B cell (primary cell): ENCODE measurements at regions not wholly inside any gene's neighbourhood (a gene's known extent, or its start where the extent isn't known, plus 50 kb on each side); places are given as distances from the start of the nearest gene placed in this dataset.

ENCODE experiments used
- ATAC-seq: fragments of 200-7000 bp; cut with Tn5 transposase; one replicate; pipeline ENCODE4 v1.10.0; 2021; ENCODE audit warnings: low read depth, mild to moderate bottlenecking, moderate number of reproducible peaks, moderate library complexity
- CTCF ChIA-PET: fragments of 350-600 bp; sonication (Branson Sonifier 250); formaldehyde crosslinking; loops from one replicate; lab custom pipeline; 2021; ENCODE audit warnings: antibody characterized with exemption, inconsistent platforms; lab: Charles Lee
- POLR2A ChIA-PET: fragments of 350-600 bp; sonication (Branson Sonifier 250); formaldehyde crosslinking; loops from one replicate; lab custom pipeline; 2021; ENCODE audit warnings: antibody characterized with exemption; lab: Charles Lee
- DNase-seq: peaks from one replicate; pipeline ENCODE4 v3.0.0; 2013
- H2AFZ ChIP-seq: 2 replicates; pipeline ENCODE4 v1.6.1; 2012; ENCODE audit warnings: mild to moderate bottlenecking, low read depth, low read length; ENCODE audit not compliant: insufficient read depth, poor library complexity, severe bottlenecking
- H3K27ac ChIP-seq, 2 donors: 1 replicate in 1 of 2; 2 replicates in 1 of 2; pipeline ENCODE4 v1.5.1; 2012 to 2013; ENCODE audit warnings: low read length in 2 of 2, mild to moderate bottlenecking in 2 of 2, moderate library complexity in 1 of 2
- H3K27me3 ChIP-seq, 4 experiments: fragments of 200-600 bp in 1 of 4; sonication (generic) in 1 of 4; replicated peaks in 1 of 4; 1 replicate in 2 of 4; 2 replicates in 2 of 4; pipeline versions ENCODE4 v1.6.1 to v1.7.0; 2013 to 2016; ENCODE audit warnings: low read length in 3 of 4, mild to moderate bottlenecking in 2 of 4, mixed read lengths in 1 of 4, moderate library complexity in 1 of 4; ENCODE audit not compliant: insufficient read depth in 4 of 4, control insufficient read depth in 3 of 4; ENCODE audit errors: control extremely low read depth in 1 of 4
- H3K36me3 ChIP-seq, 2 experiments: replicated peaks in 1 of 2; 1 replicate in 1 of 2; 2 replicates in 1 of 2; pipeline versions ENCODE4 v1.6.1 to v1.7.1; 2013; ENCODE audit warnings: low read length in 1 of 2; ENCODE audit not compliant: insufficient read depth in 2 of 2, control insufficient read depth in 1 of 2; ENCODE audit errors: control extremely low read depth in 1 of 2, extremely low read depth in 1 of 2
- H3K4me1 ChIP-seq, 2 donors: fragments of 200-600 bp in 1 of 2; sonication (generic) in 1 of 2; 1 replicate in 1 of 2; 2 replicates in 1 of 2; pipeline versions ENCODE4 v1.5.1 to v1.6.1; 2013 to 2017; ENCODE audit warnings: low read length in 2 of 2; ENCODE audit not compliant: control insufficient read depth in 2 of 2, insufficient read depth in 2 of 2
- H3K4me2 ChIP-seq: replicated peaks from 2 replicates; pipeline ENCODE3; 2012; ENCODE audit warnings: mild to moderate bottlenecking, low read depth, low read length; ENCODE audit not compliant: poor library complexity, severe bottlenecking
- H3K4me3 ChIP-seq, 5 experiments: fragments of 200-600 bp in 1 of 5; sonication (generic) in 1 of 5; 1 replicate in 3 of 5; 2 replicates in 2 of 5; pipeline versions ENCODE4 v1.5.1 to v1.7.0; 2011 to 2016; ENCODE audit warnings: low read length in 4 of 5, mild to moderate bottlenecking in 4 of 5, low read depth in 2 of 5, control low read depth in 1 of 5, moderate library complexity in 1 of 5; ENCODE audit not compliant: insufficient read depth in 1 of 5; ENCODE audit errors: control extremely low read depth in 1 of 5, extremely low read depth in 1 of 5
- H3K79me2 ChIP-seq: fragments of 200-600 bp; sonication (generic); one replicate; pipeline ENCODE4 v1.6.0; 2016; ENCODE audit warnings: low read length; ENCODE audit not compliant: control insufficient read depth, insufficient read depth
- H3K9ac ChIP-seq: fragments of 200-600 bp; sonication (generic); 2 replicates; pipeline ENCODE4 v1.6.1; 2017; ENCODE audit warnings: mild to moderate bottlenecking, low read length, moderate library complexity
- H3K9me3 ChIP-seq, 3 donors: one replicate each; pipeline versions ENCODE4 v1.6.1 to v1.7.1; 2013; ENCODE audit warnings: low read length in 2 of 3; ENCODE audit not compliant: control insufficient read depth in 2 of 3, insufficient read depth in 1 of 3; ENCODE audit errors: control extremely low read depth in 1 of 3
- H4K20me1 ChIP-seq: 2 replicates; pipeline ENCODE4 v1.6.0; 2012; ENCODE audit warnings: mild to moderate bottlenecking, low read length; ENCODE audit not compliant: insufficient read depth, control insufficient read depth, poor library complexity, severe bottlenecking
- H3K27ac Mint-ChIP-seq: one replicate; pipeline ENCODE4 v1.8.0; 2021; ENCODE audit warnings: mixed read lengths
- H3K27me3 Mint-ChIP-seq: one replicate; pipeline ENCODE4 v1.8.0; 2021; ENCODE audit warnings: mixed read lengths
- H3K4me1 Mint-ChIP-seq: one replicate; pipeline ENCODE4 v1.8.0; 2021; ENCODE audit warnings: mixed read lengths
- H3K4me3 Mint-ChIP-seq: one replicate; pipeline ENCODE4 v1.8.0; 2021; ENCODE audit warnings: mixed read lengths
- H3K9me3 Mint-ChIP-seq: one replicate; pipeline ENCODE4 v1.8.0; 2022; ENCODE audit warnings: mixed read lengths; ENCODE audit not compliant: insufficient read depth
- CTCF ChIP-seq: fragments of 200-600 bp; IDR thresholded peaks from one replicate; pipeline ENCODE4 v1.8.0; 2022; ENCODE audit warnings: antibody characterized with exemption, mild to moderate bottlenecking
- EZH2 ChIP-seq: IDR thresholded peaks from 2 replicates; pipeline ENCODE4 v1.6.1; 2012; ENCODE audit warnings: borderline replicate concordance, low read depth, mild to moderate bottlenecking, moderate library complexity, low read length; ENCODE audit not compliant: insufficient read depth, poor library complexity, severe bottlenecking
- WGBS: methylation state at CpG from one replicate; pipeline ENCODE4 v1.1.5; 2013; ENCODE audit warnings: missing lambda C conversion rate; ENCODE audit not compliant: insufficient coverage; 5-methylcytosine and 5-hydroxymethylcytosine counted together
- intact Hi-C: fragments of 100-400 bp; cut with micrococcal nuclease; formaldehyde crosslinking; loops from one replicate; pipeline ENCODE4 v1.10.0; 2022

GRCh38 chr20:62535282-62535811, 59.6 kb upstream of the GATA5 start:
- Histone ChIP-seq H4K20me1 (no peaks in the 10 kb centered on the region), H3K9ac (no peak overlapping the region), H2AFZ (no peak overlapping the region), H3K36me3 (no peaks in the 10 kb centered on the region), H3K9me3 (no peaks in the 10 kb centered on the region), H3K27me3 (peaks cover 0 to 4% (median 0%) of the 10 kb centered on the region in 4 experiments), H3K79me2 (no peaks in the 10 kb centered on the region), H3K4me1 (no peaks in the 10 kb centered on the region), H3K4me3 (no peak overlapping the region), H3K27ac (no peak overlapping the region), H3K4me2 (no peak overlapping the region)
- 86% methylated on average over 10 of the region's 11 CpGs for WGBS
- H3K27ac Mint-ChIP-seq: no peak overlapping the region
- ChIA-PET POLR2A (no interaction called here), CTCF (no interaction called here)
- TF ChIP-seq EZH2 (no peak), CTCF (no peak)
- H3K4me3 Mint-ChIP-seq: no peak overlapping the region
- ATAC-seq (no peak), DNase-seq (no peak)
- H3K9me3 Mint-ChIP-seq: no peaks in the 10 kb centered on the region
- no peaks in the 10 kb centered on the region for H3K4me1 Mint-ChIP-seq
- intact Hi-C loops: no loop called here
- H3K27me3 Mint-ChIP-seq: peaks cover 5% of the 10 kb centered on the region

DNA sequence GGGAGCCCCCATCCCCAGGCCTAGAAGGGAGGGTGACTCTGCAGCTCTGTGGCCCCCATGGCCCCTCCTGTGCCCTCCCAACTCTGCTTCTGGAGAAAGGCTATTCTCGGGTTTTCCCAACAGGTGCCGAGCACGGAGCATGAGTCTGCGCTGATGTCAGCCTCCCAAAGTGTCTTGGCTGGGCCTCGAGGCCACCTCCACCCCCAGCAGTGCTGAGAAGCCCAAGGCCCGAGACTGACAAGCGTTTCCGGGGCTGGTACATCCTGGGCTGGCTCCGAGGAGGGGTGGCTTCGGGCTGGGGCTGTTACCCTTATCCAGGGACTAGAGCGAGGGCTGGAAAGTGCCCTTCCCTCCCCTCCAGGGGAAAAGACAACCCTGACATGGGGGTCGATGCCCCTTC, 60.2 kb upstream of the GATA5 start:
- Histone ChIP-seq H3K27me3 (peaks cover 0 to 4% (median 0%) of the 10 kb centered on the region in 4 experiments), H4K20me1 (no peaks in the 10 kb centered on the region), H3K27ac (no peak overlapping the region), H3K4me2 (no peak overlapping the region), H3K36me3 (no peaks in the 10 kb centered on the region), H3K9ac (no peak overlapping the region), H2AFZ (no peak overlapping the region), H3K4me3 (no peak overlapping the region), H3K9me3 (no peaks in the 10 kb centered on the region), H3K79me2 (no peaks in the 10 kb centered on the region), H3K4me1 (no peaks in the 10 kb centered on the region)
- intact Hi-C loops: no loop called here
- ChIA-PET CTCF (no interaction called here), POLR2A (no interaction called here)
- no peak overlapping the region for H3K27ac Mint-ChIP-seq
- H3K4me1 Mint-ChIP-seq: no peaks in the 10 kb centered on the region
- WGBS: 79% methylated on average over 11 of the region's 12 CpGs
- no peaks in the 10 kb centered on the region for H3K9me3 Mint-ChIP-seq
- ATAC-seq (no peak), DNase-seq (no peak)
- H3K27me3 Mint-ChIP-seq: no peaks in the 10 kb centered on the region
- no peak for TF ChIP-seq EZH2
- no peak for TF ChIP-seq CTCF
- H3K4me3 Mint-ChIP-seq: no peak overlapping the region
